ENCODE measurements at regions not wholly inside any gene's neighbourhood (a gene's known extent, or its start where the extent isn't known, plus 50 kb on each side); places are given as distances from the start of the nearest gene placed in this dataset.

GRCh38 chr13:48603375-48603774 lies 50.4 kb upstream of the CYSLTR2 start:
- DNase-seq (ENCODE audit: low spot score), result no peak
- TF ChIP-seq HNF4G (IDR thresholded peaks at IDR 0.05), result no peak
- TF ChIP-seq CTCF (IDR thresholded peaks at IDR 0.05; ENCODE audit: low read depth, low read length, missing input control), result no peak
- no peak for TF ChIP-seq EGR1 (IDR thresholded peaks at IDR 0.05; ENCODE audit: low read depth in 2 of 2)
- no peak for TF ChIP-seq YY1 (IDR thresholded peaks at IDR 0.05)
- TF ChIP-seq, protein P1, sequence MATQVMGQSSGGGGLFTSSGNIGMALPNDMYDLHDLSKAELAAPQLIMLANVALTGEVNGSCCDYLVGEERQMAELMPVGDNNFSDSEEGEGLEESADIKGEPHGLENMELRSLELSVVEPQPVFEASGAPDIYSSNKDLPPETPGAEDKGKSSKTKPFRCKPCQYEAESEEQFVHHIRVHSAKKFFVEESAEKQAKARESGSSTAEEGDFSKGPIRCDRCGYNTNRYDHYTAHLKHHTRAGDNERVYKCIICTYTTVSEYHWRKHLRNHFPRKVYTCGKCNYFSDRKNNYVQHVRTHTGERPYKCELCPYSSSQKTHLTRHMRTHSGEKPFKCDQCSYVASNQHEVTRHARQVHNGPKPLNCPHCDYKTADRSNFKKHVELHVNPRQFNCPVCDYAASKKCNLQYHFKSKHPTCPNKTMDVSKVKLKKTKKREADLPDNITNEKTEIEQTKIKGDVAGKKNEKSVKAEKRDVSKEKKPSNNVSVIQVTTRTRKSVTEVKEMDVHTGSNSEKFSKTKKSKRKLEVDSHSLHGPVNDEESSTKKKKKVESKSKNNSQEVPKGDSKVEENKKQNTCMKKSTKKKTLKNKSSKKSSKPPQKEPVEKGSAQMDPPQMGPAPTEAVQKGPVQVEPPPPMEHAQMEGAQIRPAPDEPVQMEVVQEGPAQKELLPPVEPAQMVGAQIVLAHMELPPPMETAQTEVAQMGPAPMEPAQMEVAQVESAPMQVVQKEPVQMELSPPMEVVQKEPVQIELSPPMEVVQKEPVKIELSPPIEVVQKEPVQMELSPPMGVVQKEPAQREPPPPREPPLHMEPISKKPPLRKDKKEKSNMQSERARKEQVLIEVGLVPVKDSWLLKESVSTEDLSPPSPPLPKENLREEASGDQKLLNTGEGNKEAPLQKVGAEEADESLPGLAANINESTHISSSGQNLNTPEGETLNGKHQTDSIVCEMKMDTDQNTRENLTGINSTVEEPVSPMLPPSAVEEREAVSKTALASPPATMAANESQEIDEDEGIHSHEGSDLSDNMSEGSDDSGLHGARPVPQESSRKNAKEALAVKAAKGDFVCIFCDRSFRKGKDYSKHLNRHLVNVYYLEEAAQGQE (IDR thresholded peaks at IDR 0.05), result no peak
- TF ChIP-seq NR2F2 (IDR thresholded peaks at IDR 0.05), result no peak
- TF ChIP-seq JUND (IDR thresholded peaks at IDR 0.05), result no peak
- TF ChIP-seq, protein P2, sequence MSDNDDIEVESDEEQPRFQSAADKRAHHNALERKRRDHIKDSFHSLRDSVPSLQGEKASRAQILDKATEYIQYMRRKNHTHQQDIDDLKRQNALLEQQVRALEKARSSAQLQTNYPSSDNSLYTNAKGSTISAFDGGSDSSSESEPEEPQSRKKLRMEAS (IDR thresholded peaks at IDR 0.05), result no peak
- TF ChIP-seq FOXA1 (IDR thresholded peaks at IDR 0.05), result no peak
- TF ChIP-seq ATF3 (IDR thresholded peaks at IDR 0.05), result no peak
- TF ChIP-seq HNF4A (conservative IDR thresholded peaks at IDR 0.05), result no peak
- no peak for TF ChIP-seq RAD21 (IDR thresholded peaks at IDR 0.05)
- no peak for TF ChIP-seq FOXA2 (IDR thresholded peaks at IDR 0.05)
- no peak for TF ChIP-seq SP1 (IDR thresholded peaks at IDR 0.05)
- Histone ChIP-seq H3K4me1 (ENCODE audit: control insufficient read depth in 4 of 4, insufficient read depth in 4 of 4, low read length in 3 of 4) (no peaks in the 10 kb centered on the region), H3K9me3 (ENCODE audit: control insufficient read depth in 4 of 4, low read length in 3 of 4) (peaks cover 0 to 8% (median 0%) of the 10 kb centered on the region in 4 donors), H3K4me3 (ENCODE audit: low read depth in 1 of 3, low read length in 3 of 3) (no peak overlapping the region), H3K27me3 (ENCODE audit: control insufficient read depth in 4 of 4, insufficient read depth in 4 of 4, low read length in 3 of 4) (no peaks in the 10 kb centered on the region), H3K36me3 (ENCODE audit: control insufficient read depth in 4 of 4, insufficient read depth in 3 of 4, low read depth in 1 of 4, low read length in 3 of 4) (no peaks in the 10 kb centered on the region), H3K9ac (ENCODE audit: low read depth in 1 of 2, low read length in 2 of 2) (no peak overlapping the region), H3K27ac (ENCODE audit: low read depth in 1 of 2, low read length in 2 of 2) (no peak overlapping the region)
- 81% methylated on average over 2 of the region's 2 CpGs for WGBS

All from liver (tissue), 8 donors.